NCI-H526 (cell line): ENCODE measurements at regions not wholly inside any gene's neighbourhood (a gene's known extent, or its start where the extent isn't known, plus 50 kb on each side); places are given as distances from the start of the nearest gene placed in this dataset.
"Not testable (repeated sequence)": the region's sequence is repeated elsewhere in the genome, so short reads cannot be mapped to it uniquely, and the experiment has no call there.

Experiments
- DNase-seq, 2 experiments: peaks; one replicate each; lab custom pipeline; 2025; lab: John Stamatoyannopoulos, UW

GRCh38 chrX:84858771-84859170 is 144.9 kb upstream of the APOOL start:
- not testable (repeated sequence) for DNase-seq

DNA sequence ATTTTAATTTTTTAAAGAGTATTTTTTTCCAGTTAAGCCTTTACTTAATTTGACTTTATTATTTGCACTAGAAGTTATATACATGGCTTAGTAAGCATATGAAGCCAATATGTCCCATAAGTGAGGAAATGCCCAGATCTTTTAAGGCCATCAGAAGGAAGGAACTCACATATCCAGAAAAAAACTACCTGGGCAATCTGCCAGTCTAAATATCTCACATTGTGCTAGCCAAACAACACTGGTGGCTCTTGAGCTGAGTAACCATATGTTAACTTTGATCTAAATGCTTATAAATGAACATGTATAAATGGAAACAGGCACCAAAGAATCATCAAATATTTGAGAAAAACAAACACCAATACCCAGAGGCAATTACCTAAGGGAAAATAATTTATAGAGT is 138.6 kb upstream of the APOOL start:
- no peak for DNase-seq

GRCh38 chrX:84870281-84870680 is 133.4 kb upstream of the APOOL start:
- not testable (repeated sequence) for DNase-seq

DNA sequence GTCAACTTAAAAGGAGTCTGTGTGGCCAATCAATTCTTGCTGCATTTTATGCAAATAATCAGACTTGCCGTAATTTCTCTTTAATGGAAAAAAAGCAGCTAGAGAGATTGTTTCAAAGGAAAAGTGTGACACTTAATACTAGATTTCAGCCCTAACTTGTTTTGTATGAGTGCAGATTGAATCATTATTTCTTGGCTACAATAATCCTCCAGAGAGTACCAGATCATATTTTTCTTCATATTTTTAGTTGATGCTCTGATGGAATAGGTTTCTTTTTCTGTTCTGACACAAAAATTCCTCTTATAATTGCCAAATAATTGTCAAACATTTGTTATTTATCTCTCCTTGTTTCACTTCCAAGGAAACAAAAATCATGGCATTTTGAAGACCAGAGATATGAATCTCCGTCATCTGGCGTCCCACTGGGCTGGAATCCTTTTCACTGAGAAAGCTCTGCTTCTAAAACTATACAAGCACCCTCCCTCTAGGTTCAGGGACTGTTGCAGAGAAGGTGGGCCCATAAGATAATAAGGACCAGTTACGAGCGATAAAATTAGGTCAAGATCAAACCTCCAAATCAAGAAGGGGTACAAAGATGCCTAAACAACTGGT is 131.4 kb upstream of the APOOL start:
- not testable (repeated sequence) for DNase-seq

DNA sequence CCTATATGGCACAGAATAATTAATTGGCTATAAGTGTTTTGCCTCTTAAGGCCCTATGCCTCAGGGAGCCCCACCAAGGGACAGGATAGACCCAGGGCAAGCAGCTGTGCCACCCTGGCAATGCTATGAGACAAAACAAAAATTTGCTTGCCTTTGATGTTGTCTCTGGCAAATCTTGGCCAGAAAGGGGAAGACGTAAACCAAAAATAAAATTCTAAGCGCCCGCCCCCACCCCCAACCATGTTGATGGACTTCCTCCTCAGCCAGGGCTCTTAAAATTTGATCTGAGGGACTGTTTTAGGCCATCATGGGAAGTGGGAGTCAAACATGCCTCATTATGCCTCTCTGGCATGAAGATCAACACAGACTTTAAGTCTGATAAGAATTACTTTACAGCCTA is 130.5 kb upstream of the APOOL start:
- DNase-seq = no peak

GRCh38 chrX:84876876-84877275 is 126.8 kb upstream of the APOOL start:
- DNase-seq = peak in 1 of 2 experiments; percentile 12

GRCh38 chrX:84893897-84894296 is 109.8 kb upstream of the APOOL start:
- DNase-seq = no peak

DNA sequence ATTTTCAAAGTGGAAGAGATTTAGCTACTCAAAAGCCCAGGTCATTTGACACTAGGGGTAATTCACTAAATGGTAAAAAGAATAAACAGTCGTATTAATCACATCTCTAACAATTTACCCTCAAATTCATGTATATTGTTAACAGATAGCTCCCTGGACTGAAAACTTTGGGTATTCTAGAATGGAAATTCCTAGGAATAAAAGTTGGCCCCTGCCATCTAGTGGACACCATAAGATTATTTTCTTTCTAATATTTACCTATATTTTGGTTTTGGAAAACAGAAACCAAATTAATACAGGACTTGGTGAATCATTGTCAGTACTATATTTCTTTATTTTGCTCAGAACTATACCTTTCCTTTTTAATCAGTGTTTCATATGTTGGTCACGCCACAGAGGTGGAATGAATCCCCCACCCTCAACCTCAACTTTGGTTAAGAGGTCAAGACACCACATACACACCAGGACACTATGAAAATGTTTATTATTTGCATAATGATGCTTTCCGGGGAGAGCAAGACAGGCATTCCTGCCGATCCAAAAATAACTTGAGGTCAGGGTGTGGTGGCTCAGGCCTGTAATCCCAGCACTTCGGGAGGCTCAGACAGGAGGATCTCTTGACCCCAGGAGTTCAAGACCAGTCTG is 96.2 kb upstream of the APOOL start:
- DNase-seq = peak in 1 of 2 experiments; percentile 32

- DNase-seq = no peak
Measured at GRCh38 chrX:84909151-84909550, 94.5 kb upstream of the APOOL start.

DNA sequence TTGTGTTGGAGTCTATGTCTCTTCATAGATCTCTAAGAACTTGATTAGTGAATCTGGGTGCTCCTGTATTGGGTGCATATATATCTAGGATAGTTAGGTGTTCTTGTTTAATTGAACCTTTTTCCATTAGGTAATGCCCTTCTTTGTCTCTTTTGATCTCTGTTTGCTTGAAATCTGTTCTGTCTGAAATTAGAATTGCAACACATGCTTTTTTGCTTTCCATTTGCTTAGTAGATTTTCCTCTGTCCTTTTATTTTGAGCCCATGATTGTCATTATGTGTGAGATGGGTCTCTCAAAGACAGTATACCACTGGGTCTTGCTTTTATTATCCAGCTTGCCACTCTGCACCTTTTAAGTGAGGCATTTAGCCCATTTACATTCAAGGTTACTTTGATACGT is 79.1 kb upstream of the APOOL start:
- DNase-seq = no peak

DNA sequence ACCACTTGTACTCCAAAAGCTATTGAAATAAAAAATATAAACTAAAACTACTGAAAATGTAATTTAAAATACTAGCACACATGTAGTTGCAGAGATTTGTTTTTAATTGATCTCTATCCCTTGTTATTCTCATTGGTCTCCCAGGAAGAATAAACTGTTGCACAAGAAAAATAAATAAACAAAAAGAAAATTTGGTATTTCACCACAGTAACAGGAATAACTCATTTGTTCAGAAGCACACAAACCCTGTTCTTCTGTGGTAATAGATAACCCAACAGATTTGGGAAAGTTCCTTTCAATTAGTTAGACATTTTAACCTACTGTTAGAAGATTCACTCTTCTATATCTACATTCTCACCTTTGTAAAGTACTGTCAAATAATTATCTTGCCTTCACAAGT is 70.9 kb upstream of the APOOL start:
- no peak for DNase-seq

- no peak for DNase-seq
Measured at GRCh38 chrX:84933956-84934556, 69.6 kb upstream of the APOOL start.
